22Rv1 (cell line): ENCODE measurements at regions not wholly inside any gene's neighbourhood (a gene's known extent, or its start where the extent isn't known, plus 50 kb on each side); places are given as distances from the start of the nearest gene placed in this dataset.

ENCODE experiments used
- H3K27ac ChIP-seq: fragments of 450-650 bp; 2 replicates; pipeline ENCODE4 v1.5.1; 2017
- ZFX ChIP-seq: fragments of 450-650 bp; IDR thresholded peaks from 2 replicates; pipeline ENCODE4 v1.6.1; 2017; ENCODE audit warnings: antibody characterized with exemption, borderline replicate concordance
- TF ChIP-seq, protein P1 (sequence below): fragments of 450-650 bp; IDR thresholded peaks from 2 replicates; pipeline ENCODE4 v1.5.1; 2017; ENCODE audit warnings: mild to moderate bottlenecking

DNA sequence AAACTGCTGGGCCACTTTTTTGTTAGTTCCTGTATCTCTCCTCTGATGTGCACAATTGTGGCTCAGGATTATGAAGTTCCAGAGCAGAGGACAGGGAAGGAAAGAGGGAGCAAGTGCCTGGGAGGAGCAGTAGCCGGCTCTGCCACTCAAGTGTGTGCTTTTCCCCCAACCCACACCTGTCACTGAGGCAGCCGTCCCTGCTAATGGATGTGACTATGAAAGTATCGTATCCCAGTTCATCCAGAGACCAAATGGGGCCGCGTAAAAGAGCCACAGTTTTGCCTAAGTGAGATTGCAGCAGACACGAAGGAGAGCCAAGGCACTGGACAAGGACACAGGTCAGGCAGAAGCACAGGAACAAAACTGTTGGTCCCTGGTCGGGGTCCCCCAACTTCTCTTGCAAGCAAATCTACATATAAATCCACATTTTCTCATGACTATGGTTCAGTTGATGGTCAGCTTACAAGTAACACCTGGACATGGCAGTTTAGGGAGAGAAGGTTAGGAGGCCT is 204.7 kb downstream of the RHOU start:
- no peak overlapping the region for H3K27ac ChIP-seq
- TF ChIP-seq ZFX, result no peak
- TF ChIP-seq, protein P1, sequence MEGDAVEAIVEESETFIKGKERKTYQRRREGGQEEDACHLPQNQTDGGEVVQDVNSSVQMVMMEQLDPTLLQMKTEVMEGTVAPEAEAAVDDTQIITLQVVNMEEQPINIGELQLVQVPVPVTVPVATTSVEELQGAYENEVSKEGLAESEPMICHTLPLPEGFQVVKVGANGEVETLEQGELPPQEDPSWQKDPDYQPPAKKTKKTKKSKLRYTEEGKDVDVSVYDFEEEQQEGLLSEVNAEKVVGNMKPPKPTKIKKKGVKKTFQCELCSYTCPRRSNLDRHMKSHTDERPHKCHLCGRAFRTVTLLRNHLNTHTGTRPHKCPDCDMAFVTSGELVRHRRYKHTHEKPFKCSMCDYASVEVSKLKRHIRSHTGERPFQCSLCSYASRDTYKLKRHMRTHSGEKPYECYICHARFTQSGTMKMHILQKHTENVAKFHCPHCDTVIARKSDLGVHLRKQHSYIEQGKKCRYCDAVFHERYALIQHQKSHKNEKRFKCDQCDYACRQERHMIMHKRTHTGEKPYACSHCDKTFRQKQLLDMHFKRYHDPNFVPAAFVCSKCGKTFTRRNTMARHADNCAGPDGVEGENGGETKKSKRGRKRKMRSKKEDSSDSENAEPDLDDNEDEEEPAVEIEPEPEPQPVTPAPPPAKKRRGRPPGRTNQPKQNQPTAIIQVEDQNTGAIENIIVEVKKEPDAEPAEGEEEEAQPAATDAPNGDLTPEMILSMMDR, result no peak

DNA sequence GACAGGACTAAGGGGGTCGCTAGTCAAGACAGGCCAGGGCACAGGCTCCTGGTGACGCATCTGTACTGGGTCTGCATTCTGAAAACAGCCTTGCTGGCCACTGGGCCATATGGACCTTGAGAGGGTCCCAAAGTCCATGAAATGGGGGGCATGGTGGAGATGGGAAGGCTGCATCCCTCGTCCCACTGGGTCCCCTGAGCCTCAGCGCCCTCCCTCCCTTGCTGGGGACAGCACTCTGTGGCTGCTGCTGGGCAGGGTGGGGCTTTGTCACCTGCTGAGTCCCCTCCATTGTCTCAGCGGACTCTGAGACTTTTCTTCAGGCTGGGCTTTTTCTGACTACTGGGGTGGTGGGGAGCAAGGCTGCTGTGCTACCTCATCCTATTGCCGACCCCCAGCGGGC is 205.2 kb downstream of the RHOU start:
- no peak overlapping the region for H3K27ac ChIP-seq
- TF ChIP-seq, protein P1, result no peak
- TF ChIP-seq ZFX, result no peak

DNA sequence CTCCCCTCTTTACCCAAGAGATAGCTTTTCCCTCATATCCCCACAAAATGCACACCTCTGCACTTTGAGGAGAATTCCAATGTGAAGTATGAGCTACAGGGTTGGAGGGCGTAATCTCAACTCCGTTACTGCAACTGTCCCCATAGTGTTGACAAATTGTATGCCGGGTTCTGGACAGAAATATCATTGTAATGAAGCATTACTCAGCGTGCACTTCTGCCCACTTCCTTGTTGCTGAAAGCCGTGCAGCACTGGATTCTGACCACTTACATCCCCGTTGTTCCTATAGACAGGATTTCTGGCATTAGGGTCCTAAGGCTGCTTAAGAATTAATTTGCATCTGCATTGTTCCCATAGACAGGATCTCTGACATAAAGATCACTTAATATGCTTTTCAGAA is 205.6 kb downstream of the RHOU start:
- no peak for TF ChIP-seq ZFX
- TF ChIP-seq, protein P1, result no peak
- H3K27ac ChIP-seq, result no peak overlapping the region

DNA sequence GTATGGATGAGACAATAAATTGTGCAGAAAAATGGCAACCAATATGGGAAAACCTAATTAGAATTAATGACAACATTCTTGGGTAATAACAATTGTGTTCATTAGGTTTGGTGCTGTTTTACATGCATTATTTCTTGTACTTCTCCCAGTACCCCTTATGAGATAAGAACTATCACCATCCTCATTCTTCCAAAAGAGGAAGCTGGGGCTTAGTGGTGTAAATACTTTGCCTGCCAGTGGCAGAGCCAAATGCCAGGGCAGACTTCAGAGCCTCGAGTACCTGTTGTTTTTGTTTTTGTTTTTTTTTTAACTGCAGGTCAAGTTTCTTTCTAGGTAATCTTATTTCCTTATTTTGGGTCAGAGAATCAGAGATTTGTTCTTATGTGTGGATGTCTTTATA is 206.4 kb downstream of the RHOU start:
- TF ChIP-seq ZFX, result no peak
- TF ChIP-seq, protein P1, result no peak
- H3K27ac ChIP-seq, result no peak overlapping the region

DNA sequence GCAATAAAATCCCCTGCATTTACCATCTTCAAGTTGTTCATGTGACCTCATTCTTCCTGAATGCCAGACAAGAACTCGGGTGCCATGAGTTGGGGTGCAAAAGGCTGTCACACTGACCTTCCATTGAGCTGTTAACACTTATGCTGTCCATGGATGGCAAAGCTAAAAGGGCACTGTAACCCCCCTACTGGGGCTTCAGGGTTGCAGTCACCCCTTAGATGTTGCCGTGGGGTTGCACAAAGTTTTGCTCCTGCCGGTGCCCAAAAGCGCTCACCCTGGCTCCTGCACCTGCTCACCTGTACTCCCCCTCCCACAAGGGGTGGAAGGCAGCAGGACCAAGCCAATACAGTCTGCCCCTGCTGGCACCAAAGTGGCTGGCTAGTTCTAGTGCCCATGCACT is 208.2 kb downstream of the RHOU start:
- TF ChIP-seq, protein P1, result no peak
- TF ChIP-seq ZFX, result no peak
- no peak overlapping the region for H3K27ac ChIP-seq

DNA sequence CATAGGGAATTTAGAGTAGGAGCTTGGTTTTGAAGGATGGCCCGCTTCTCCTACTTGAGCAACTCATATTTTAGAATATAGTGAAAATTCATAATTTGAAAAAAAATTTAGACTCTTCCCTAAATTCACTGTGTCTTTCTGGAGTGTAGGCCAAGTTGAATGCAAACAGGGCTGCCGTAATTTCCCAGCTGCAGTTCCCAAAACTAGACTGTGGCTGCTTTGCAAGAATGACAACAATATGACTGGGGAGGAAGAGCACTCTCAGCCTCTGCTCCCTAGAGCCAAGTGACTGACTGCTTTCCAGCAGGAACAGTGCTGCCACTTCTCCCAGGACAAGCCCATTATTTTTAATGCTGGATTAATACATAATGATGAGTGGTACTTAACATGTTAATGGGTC is 209.0 kb downstream of the RHOU start:
- H3K27ac ChIP-seq, result no peak overlapping the region
- TF ChIP-seq, protein P1, result no peak

DNA sequence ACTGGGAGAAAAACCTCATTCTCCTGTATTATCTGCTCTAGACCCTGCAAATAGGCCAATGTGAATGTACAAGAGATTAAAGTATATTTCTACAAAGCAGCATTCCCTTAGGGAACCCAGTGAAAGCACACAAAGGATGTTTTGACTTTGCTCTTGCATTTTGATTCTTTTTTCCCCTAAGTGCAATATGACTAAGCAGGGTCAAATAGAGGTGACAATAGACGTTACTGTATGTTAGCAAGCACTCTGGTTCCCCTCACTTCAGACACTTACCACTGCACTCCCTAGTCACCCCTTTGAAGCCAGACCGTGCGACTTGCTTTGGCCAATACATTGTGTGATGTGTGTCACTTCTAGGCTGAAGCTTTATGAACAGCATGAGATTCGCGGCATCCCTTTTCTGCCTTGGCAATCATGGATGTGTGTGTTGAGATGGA is 209.7 kb downstream of the RHOU start:
- no peak for TF ChIP-seq ZFX
- TF ChIP-seq, protein P1, result no peak
- H3K27ac ChIP-seq, result no peak overlapping the region
